GM19455 (cell line): ENCODE measurements at regions not wholly inside any gene's neighbourhood (a gene's known extent, or its start where the extent isn't known, plus 50 kb on each side); places are given as distances from the start of the nearest gene placed in this dataset.
"Not testable (repeated sequence)": the region's sequence is repeated elsewhere in the genome, so short reads cannot be mapped to it uniquely, and the experiment has no call there.

ENCODE experiments used
- ATAC-seq: cut with Tn5 transposase; IDR thresholded peaks from one replicate; pipeline ENCODE4 v1.9.1; 2021; ENCODE audit not compliant: unreplicated experiment

- no peak for ATAC-seq
Observed at GRCh38 chr10:14429043-14429700, 98.4 kb upstream of the FRMD4A start.

- no peak for ATAC-seq
Observed at GRCh38 chr10:14425034-14425433, 94.3 kb upstream of the FRMD4A start.

GRCh38 chr10:14423111-14423744 lies 92.5 kb upstream of the FRMD4A start:
- ATAC-seq: no peak

GRCh38 chr10:14422431-14422830 lies 91.7 kb upstream of the FRMD4A start:
- ATAC-seq: no peak

GRCh38 chr10:14421941-14422340 lies 91.2 kb upstream of the FRMD4A start:
- no peak for ATAC-seq

- not testable (repeated sequence) for ATAC-seq
Observed at GRCh38 chr10:14417336-14417735, 86.6 kb upstream of the FRMD4A start.

GRCh38 chr10:14416308-14416700 lies 85.6 kb upstream of the FRMD4A start:
- ATAC-seq: no peak

GRCh38 chr10:14415676-14416307 lies 85.1 kb upstream of the FRMD4A start:
- ATAC-seq: no peak

- ATAC-seq: no peak
Observed at GRCh38 chr10:14414901-14415300, 84.2 kb upstream of the FRMD4A start.

GRCh38 chr10:14413523-14413922 lies 82.8 kb upstream of the FRMD4A start:
- no peak for ATAC-seq

GRCh38 chr10:14412624-14413023 lies 81.9 kb upstream of the FRMD4A start:
- no peak for ATAC-seq

GRCh38 chr10:14409856-14410458 lies 79.2 kb upstream of the FRMD4A start:
- ATAC-seq: no peak

GRCh38 chr10:14409247-14409646 lies 78.5 kb upstream of the FRMD4A start:
- ATAC-seq: no peak

- no peak for ATAC-seq
Observed at GRCh38 chr10:14408139-14408538, 77.4 kb upstream of the FRMD4A start.

- no peak for ATAC-seq
Observed at GRCh38 chr10:14407567-14407966, 76.8 kb upstream of the FRMD4A start.

- ATAC-seq: no peak
Observed at GRCh38 chr10:14405076-14406065, 74.6 kb upstream of the FRMD4A start.

- no peak for ATAC-seq
Observed at GRCh38 chr10:14403881-14404623, 73.3 kb upstream of the FRMD4A start.

GRCh38 chr10:14403359-14403758 lies 72.6 kb upstream of the FRMD4A start:
- no peak for ATAC-seq

- ATAC-seq: no peak
Observed at GRCh38 chr10:14399641-14400040, 68.9 kb upstream of the FRMD4A start.

GRCh38 chr10:14397066-14397465 lies 66.3 kb upstream of the FRMD4A start:
- no peak for ATAC-seq
